Endothelial cell of umbilical vein (primary cell): ENCODE measurements at regions not wholly inside any gene's neighbourhood (a gene's known extent, or its start where the extent isn't known, plus 50 kb on each side); places are given as distances from the start of the nearest gene placed in this dataset.

Source experiments
- BruUV-seq: library from RNA; stranded (reverse); fragments of 400-500 nt; replicated peaks from 2 replicates; lab custom pipeline; 2021; lab: Mats Ljungman, UMichigan
- CTCF ChIA-PET: fragments of 300-600, 350-600 bp; sonication (Branson Sonifier 250); formaldehyde crosslinking; loops from one replicate; lab custom pipeline; 2021; ENCODE audit warnings: antibody characterized with exemption, inconsistent platforms; lab: Charles Lee
- POLR2A ChIA-PET: fragments of 300-600, 350-600 bp; sonication (Branson Sonifier 250); formaldehyde crosslinking; loops from one replicate; lab custom pipeline; 2021; ENCODE audit warnings: antibody characterized with exemption, inconsistent platforms; lab: Charles Lee
- DNase-seq: peaks from one replicate; pipeline ENCODE4 v3.0.0-alpha.2; 2011; ENCODE audit warnings: low read depth, low spot score
- FAIRE-seq: peaks from 2 replicates; lab custom pipeline; 2011; peaks lifted over from hg19 to GRCh38; lab: Jason Lieb, UNC
- H2AFZ ChIP-seq: 2 replicates; pipeline ENCODE4 v1.6.0; 2012; ENCODE audit warnings: low read depth, low read length, control low read depth, inconsistent platforms
- H3K27ac ChIP-seq: 2 replicates; pipeline ENCODE4 v1.5.1; 2011; ENCODE audit warnings: low read depth, mild to moderate bottlenecking, control low read depth, low read length, moderate library complexity; ENCODE audit not compliant: insufficient read depth
- H3K27me3 ChIP-seq, 2 experiments: 2 replicates each; pipeline versions ENCODE4 v1.6.0 to v1.6.1; 2011; ENCODE audit warnings: low read length in 2 of 2, mixed read lengths in 1 of 2; ENCODE audit not compliant: control insufficient read depth in 2 of 2, insufficient read depth in 2 of 2
- H3K36me3 ChIP-seq, 2 experiments: 2 replicates in 1 of 2; 3 replicates in 1 of 2; pipeline ENCODE4 v1.5.1; 2011; ENCODE audit warnings: low read length in 2 of 2, mild to moderate bottlenecking in 1 of 2, moderate library complexity in 1 of 2; ENCODE audit not compliant: control insufficient read depth in 2 of 2, insufficient read depth in 2 of 2; ENCODE audit errors: extremely low read depth in 1 of 2
- H3K4me1 ChIP-seq: 3 replicates; pipeline ENCODE4 v1.5.1; 2011; ENCODE audit warnings: mild to moderate bottlenecking, low read length; ENCODE audit not compliant: control insufficient read depth, insufficient read depth; ENCODE audit errors: extremely low read depth
- H3K4me2 ChIP-seq: 2 replicates; pipeline ENCODE4 v1.6.1; 2011; ENCODE audit warnings: low read length, control low read depth, mixed read lengths; ENCODE audit not compliant: insufficient read depth
- H3K4me3 ChIP-seq, 3 experiments: fragments of 200-600 bp in 1 of 3; sonication (generic), shearing (Covaris generic) in 1 of 3; replicated peaks in 1 of 3; 2 replicates each; pipeline ENCODE4 v1.5.1; 2011 to 2016; ENCODE audit warnings: control low read depth in 3 of 3, low read length in 3 of 3, mild to moderate bottlenecking in 2 of 3, inconsistent platforms in 1 of 3, low read depth in 1 of 3, moderate library complexity in 1 of 3; ENCODE audit not compliant: insufficient read depth in 1 of 3
- H3K79me2 ChIP-seq: 2 replicates; pipeline ENCODE4 v1.6.0; 2012; ENCODE audit warnings: low read length, inconsistent platforms; ENCODE audit not compliant: control insufficient read depth, insufficient read depth
- H3K9ac ChIP-seq: replicated peaks from 2 replicates; pipeline ENCODE3; 2011; ENCODE audit warnings: low read length, control low read depth; ENCODE audit not compliant: insufficient read depth; ENCODE audit errors: extremely low read depth
- H3K9me1 ChIP-seq: replicated peaks from 3 replicates; pipeline ENCODE4 v1.6.0; 2011; ENCODE audit warnings: mild to moderate bottlenecking, low read length; ENCODE audit not compliant: control insufficient read depth, insufficient read depth; ENCODE audit errors: extremely low read depth
- H3K9me3 ChIP-seq: replicated peaks from 2 replicates; pipeline ENCODE4 v1.5.1; 2012; ENCODE audit warnings: low read length, inconsistent platforms; ENCODE audit not compliant: control insufficient read depth, insufficient read depth
- H4K20me1 ChIP-seq: replicated peaks from 2 replicates; pipeline ENCODE3; 2011; ENCODE audit warnings: mild to moderate bottlenecking, low read length; ENCODE audit not compliant: control insufficient read depth, insufficient read depth; ENCODE audit errors: extremely low read depth
- FOS ChIP-seq: IDR thresholded peaks from 2 replicates; pipeline ENCODE4 v1.6.1; 2011; ENCODE audit warnings: mild to moderate bottlenecking, low read length, moderate library complexity, borderline replicate concordance; ENCODE audit not compliant: insufficient read depth
- MYC ChIP-seq: IDR thresholded peaks from one replicate; pipeline ENCODE4 v1.6.1; 2011; ENCODE audit warnings: mild to moderate bottlenecking, low read depth, low read length
- POLR2A ChIP-seq: IDR thresholded peaks from 2 replicates; pipeline ENCODE4 v1.6.1; 2012; ENCODE audit warnings: low read depth, mild to moderate bottlenecking, control low read depth, low read length
- dilution Hi-C: fragments of 300-500 bp; cut with MboI; formaldehyde crosslinking; loops from one replicate; pipeline ENCODE4 v1.15.0; 2019; ENCODE audit warnings: low sequenced_read_pairs; ENCODE audit not compliant: extremely low pct_ligation_motif_present
- intact Hi-C: fragments of 100-400 bp; cut with micrococcal nuclease; formaldehyde crosslinking; loops from one replicate; pipeline ENCODE4 v1.10.0; 2022
- TF ChIP-seq, protein P1 (sequence below), 2 donors: IDR thresholded peaks; 1 replicate in 1 of 2; 2 replicates in 1 of 2; pipeline ENCODE4 v1.5.1; 2011; ENCODE audit warnings: low read length in 2 of 2, mild to moderate bottlenecking in 2 of 2, moderate library complexity in 2 of 2, control low read depth in 1 of 2, inconsistent platforms in 1 of 2, low read depth in 1 of 2; ENCODE audit not compliant: insufficient read depth in 1 of 2; ENCODE audit errors: extremely low read depth in 1 of 2

DNA sequence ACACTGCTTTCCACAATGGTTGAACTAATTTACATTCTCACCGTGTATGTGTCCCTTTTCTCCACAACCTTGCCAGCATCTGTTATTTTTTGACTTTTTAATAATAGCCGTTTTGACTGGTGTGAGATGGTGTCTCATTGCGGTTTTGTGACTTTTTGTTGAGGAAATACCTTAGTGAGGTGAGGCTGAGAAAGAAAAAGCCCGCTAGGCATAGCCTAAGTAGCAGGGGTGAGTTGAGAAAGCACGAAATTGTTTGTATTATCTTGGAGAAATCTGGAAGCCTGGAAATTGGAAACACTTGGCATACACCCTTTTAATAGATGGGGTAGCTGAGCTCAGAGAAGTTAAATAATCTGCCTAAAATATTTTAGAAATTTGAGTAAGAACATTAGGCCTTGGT is 61.5 kb upstream of the CFAP161 start:
- Histone ChIP-seq H3K4me2 (no peak overlapping the region), H3K27ac (no peak overlapping the region), H3K36me3 (no peaks in the 10 kb centered on the region), H4K20me1 (no peaks in the 10 kb centered on the region), H3K9ac (no peak overlapping the region), H3K27me3 (no peaks in the 10 kb centered on the region), H3K9me3 (no peaks in the 10 kb centered on the region), H3K79me2 (no peaks in the 10 kb centered on the region), H3K4me3 (no peak overlapping the region), H3K4me1 (peaks cover 16% of the 10 kb centered on the region), H2AFZ (no peak overlapping the region), H3K9me1 (no peaks in the 10 kb centered on the region)
- dilution Hi-C loops: no loop called here
- DNase-seq (no peak), FAIRE-seq (no peak)
- no TSS peak for BruUV-seq
- intact Hi-C loops: no loop called here
- CTCF ChIA-PET: interaction anchor here (1.2 kb wide), 1 partner anchor 194 kb away, joined by 5 read pairs; no protein-coding TSS in a partner anchor
- POLR2A ChIA-PET: no interaction called here
- TF ChIP-seq, protein P1, sequence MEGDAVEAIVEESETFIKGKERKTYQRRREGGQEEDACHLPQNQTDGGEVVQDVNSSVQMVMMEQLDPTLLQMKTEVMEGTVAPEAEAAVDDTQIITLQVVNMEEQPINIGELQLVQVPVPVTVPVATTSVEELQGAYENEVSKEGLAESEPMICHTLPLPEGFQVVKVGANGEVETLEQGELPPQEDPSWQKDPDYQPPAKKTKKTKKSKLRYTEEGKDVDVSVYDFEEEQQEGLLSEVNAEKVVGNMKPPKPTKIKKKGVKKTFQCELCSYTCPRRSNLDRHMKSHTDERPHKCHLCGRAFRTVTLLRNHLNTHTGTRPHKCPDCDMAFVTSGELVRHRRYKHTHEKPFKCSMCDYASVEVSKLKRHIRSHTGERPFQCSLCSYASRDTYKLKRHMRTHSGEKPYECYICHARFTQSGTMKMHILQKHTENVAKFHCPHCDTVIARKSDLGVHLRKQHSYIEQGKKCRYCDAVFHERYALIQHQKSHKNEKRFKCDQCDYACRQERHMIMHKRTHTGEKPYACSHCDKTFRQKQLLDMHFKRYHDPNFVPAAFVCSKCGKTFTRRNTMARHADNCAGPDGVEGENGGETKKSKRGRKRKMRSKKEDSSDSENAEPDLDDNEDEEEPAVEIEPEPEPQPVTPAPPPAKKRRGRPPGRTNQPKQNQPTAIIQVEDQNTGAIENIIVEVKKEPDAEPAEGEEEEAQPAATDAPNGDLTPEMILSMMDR (IDR thresholded peaks at IDR 0.05; ENCODE audit: extremely low read depth in 1 of 2, insufficient read depth in 1 of 2, low read depth in 1 of 2, low read length in 2 of 2): no peak
- TF ChIP-seq POLR2A (no peak), FOS (no peak)

DNA sequence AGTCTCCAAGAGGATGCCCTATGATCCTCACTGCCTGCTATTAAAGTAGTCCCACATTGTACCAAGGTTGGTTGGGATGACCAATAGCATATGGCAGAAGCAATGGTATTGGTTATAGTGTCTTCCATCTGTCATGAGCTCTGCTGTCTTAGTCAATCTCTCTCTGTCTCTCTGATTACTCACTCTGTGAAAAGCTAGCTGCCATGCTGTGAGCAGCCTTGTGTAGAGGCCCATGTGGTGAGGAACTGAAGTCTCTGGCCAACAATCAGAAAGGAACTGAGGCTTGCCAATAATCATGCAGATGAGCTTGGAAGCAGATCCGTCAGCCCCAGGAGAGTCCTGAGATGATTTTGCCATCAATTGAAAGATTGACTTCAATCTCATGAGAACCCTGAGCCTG is 60.3 kb upstream of the CFAP161 start:
- H3K27ac ChIP-seq: no peak overlapping the region
- BruUV-seq: no TSS peak
- TF ChIP-seq MYC (no peak), FOS (no peak)
- FAIRE-seq (no peak), DNase-seq (peak; percentile 60)
- peaks cover 15% of the 10 kb centered on the region for H3K4me1 ChIP-seq
- H2AFZ ChIP-seq: no peak overlapping the region
- H4K20me1 ChIP-seq: no peaks in the 10 kb centered on the region
- no peak overlapping the region for H3K4me2 ChIP-seq
- H3K9me1 ChIP-seq: no peaks in the 10 kb centered on the region
- no peaks in the 10 kb centered on the region for H3K36me3 ChIP-seq
- ChIA-PET CTCF (interaction anchor here (1.2 to 1.3 kb wide), 2 partner anchors 33 to 192 kb away, joined by 5 read pairs; no protein-coding TSS in a partner anchor), POLR2A (no interaction called here)
- no peak overlapping the region for H3K4me3 ChIP-seq
- intact Hi-C loops (no loop called here), dilution Hi-C loops (no loop called here)
- H3K79me2 ChIP-seq: no peaks in the 10 kb centered on the region
- H3K9me3 ChIP-seq: no peaks in the 10 kb centered on the region
- no peak overlapping the region for H3K9ac ChIP-seq
- H3K27me3 ChIP-seq: no peaks in the 10 kb centered on the region
